HFF-Myc (cell line): ENCODE measurements at regions not wholly inside any gene's neighbourhood (a gene's known extent, or its start where the extent isn't known, plus 50 kb on each side); places are given as distances from the start of the nearest gene placed in this dataset.

ENCODE experiments used
- DNase-seq: peaks from one replicate; pipeline ENCODE4 v3.0.0-alpha.2; 2011; ENCODE audit warnings: low read depth; ENCODE audit errors: extremely low read depth
- H3K4me3 ChIP-seq: replicated peaks from 2 replicates; pipeline ENCODE4 v1.5.1; 2011; ENCODE audit warnings: low read depth, mild to moderate bottlenecking, control low read depth, low read length
- TF ChIP-seq, protein P1 (sequence below): IDR thresholded peaks from 2 replicates; pipeline ENCODE4 v1.5.1; 2012; ENCODE audit warnings: mild to moderate bottlenecking, low read depth, low read length, control low read depth; ENCODE audit errors: missing control alignments

DNA sequence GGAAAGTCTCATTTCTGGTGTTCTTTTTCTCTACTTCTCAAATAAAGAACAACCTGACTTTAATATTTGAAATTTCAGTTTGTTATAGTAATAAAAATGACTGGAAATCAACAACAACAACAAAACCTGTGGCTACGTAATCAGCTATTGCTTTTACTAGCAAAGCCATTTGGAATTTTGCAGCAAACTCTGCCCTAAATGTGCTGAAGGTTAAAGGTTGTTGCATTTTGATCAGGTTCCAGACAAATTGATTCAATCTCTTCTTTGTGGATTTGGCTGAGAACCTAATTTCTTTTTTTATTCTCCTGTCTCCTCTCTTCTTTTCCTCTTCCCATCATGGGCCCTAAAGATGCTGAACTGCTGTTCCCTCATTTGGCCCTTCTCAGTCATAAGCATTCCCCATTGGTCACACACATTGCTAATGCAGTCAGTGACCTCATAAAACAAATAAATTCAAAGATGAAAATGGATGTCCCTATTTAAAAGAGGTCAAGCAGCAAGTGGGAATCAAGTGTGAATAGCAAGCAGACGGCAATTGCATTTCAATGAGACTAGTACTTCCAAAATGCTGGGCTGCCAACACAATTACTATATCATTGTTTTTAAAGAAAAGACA lies 795.1 kb upstream of the CDH8 start:
- no peak overlapping the region for H3K4me3 ChIP-seq
- TF ChIP-seq, protein P1, sequence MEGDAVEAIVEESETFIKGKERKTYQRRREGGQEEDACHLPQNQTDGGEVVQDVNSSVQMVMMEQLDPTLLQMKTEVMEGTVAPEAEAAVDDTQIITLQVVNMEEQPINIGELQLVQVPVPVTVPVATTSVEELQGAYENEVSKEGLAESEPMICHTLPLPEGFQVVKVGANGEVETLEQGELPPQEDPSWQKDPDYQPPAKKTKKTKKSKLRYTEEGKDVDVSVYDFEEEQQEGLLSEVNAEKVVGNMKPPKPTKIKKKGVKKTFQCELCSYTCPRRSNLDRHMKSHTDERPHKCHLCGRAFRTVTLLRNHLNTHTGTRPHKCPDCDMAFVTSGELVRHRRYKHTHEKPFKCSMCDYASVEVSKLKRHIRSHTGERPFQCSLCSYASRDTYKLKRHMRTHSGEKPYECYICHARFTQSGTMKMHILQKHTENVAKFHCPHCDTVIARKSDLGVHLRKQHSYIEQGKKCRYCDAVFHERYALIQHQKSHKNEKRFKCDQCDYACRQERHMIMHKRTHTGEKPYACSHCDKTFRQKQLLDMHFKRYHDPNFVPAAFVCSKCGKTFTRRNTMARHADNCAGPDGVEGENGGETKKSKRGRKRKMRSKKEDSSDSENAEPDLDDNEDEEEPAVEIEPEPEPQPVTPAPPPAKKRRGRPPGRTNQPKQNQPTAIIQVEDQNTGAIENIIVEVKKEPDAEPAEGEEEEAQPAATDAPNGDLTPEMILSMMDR = no peak
- no peak for DNase-seq

DNA sequence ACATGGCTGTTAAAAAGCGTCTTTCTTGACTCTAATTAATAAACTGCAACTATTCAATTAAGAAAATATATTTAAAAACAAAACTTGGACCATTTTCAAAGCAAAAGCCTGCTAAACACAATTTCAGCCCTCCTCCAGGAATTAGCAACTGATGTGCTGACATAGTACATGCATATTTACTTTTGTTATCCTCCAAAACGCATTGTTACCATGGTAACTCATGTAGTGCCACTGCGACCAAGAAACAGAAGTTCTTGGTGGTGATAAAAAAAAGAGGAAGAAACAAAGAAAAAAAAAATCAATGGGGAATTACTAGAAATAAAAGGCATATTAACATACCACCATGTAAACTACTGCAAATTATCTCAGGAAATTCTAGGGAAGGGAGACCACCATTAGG lies 793.4 kb upstream of the CDH8 start:
- DNase-seq = no peak
- H3K4me3 ChIP-seq = no peak overlapping the region
- TF ChIP-seq, protein P1 = no peak

DNA sequence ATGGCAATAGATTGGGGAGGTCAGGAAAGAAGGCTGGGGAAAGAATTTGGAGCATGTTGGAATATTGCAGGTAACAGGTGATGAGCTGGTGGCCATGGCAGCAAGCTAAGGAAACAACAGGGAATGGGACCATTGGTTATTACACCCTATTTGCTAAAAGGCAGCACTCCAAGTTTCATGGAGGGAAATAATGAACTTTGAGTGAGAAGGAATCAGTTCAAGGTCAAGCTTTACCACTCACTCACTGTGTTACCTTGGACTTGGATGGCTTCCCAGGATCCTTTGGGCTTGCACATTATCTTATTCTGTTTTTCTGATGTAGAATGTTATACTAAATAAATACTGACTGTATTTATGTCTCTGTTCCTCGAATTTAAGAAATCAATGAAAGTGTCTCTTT lies 792.8 kb upstream of the CDH8 start:
- DNase-seq = no peak
- TF ChIP-seq, protein P1 = no peak
- no peak overlapping the region for H3K4me3 ChIP-seq

DNA sequence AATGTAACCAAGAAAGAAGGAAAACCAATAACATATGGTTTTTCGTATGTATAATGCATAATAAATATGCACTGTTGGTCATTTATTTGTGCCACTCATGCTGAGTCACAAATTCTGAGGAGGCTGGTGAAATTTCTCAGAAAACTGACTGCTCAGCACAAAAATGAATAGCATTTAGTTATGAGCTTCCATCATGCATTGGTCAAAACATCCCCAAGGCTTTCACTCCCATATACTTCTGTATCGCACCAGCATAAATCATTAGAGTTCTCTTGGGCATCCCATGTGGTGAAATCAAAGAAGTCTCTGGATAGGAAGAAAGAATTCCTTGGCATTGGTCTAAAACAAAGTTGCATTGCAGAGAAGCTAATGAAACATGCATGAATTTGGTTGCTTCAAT lies 785.6 kb upstream of the CDH8 start:
- no peak overlapping the region for H3K4me3 ChIP-seq
- DNase-seq = no peak
- TF ChIP-seq, protein P1 = no peak

DNA sequence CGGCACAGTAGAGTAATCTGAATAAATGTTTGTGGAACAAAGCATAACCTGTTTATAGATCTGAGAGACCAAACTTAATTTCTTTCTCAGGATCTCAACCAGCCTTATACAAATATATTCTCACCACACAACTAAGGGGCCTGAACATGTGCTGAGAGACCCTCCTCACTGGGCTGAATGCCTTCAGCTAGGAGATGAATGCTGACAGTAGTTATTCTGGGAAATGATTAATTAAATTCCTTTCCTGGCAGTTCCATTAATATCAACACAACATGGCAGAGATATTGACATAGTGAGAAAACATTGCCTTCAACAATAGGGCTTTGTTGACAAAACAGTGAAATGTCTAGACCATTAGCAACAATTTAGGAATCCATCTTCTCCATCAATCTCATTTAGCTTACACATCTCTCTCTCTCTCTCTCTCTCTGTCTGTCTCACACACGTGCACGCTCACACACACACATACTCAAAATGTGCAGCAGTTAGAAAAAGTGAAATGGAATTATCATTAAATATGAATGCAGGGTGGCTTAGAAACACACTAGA lies 780.8 kb upstream of the CDH8 start:
- no peak for DNase-seq
- H3K4me3 ChIP-seq = no peak overlapping the region
- TF ChIP-seq, protein P1 = no peak

DNA sequence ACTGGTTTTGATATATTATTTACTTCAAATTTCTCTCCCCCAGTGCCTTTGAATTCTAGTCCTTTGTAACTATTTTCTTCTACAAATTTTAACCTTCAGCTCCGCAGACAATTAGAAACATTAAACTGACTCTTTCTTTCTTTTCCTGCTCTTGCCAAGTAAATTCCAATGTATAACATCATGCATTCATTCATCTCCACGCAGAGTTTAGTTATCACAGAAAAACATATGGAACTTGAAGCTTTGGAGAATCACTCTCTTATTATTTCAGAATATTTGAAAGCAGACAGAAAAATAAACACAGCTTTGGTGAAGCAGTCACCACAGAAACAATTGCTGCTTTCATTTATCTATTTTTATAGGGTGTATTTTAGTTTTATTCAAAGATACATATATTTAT lies 778.7 kb upstream of the CDH8 start:
- no peak for DNase-seq
- no peak overlapping the region for H3K4me3 ChIP-seq
- TF ChIP-seq, protein P1 = no peak
